ENCODE measurements at regions not wholly inside any gene's neighbourhood (a gene's known extent, or its start where the extent isn't known, plus 50 kb on each side); places are given as distances from the start of the nearest gene placed in this dataset.

GRCh38 chr6:14488180-14488579 is 370.6 kb downstream of the CD83 start:
- intact Hi-C loops (cut with DNase I): no loop called here

GRCh38 chr6:14489445-14489844 is 371.9 kb downstream of the CD83 start:
- intact Hi-C loops (cut with DNase I): no loop called here
- DNase-seq (ENCODE audit: low spot score): no peak

More at GRCh38 chr6:14488180-14488579, 370.6 kb downstream of the CD83 start:
- no peak for DNase-seq (ENCODE audit: low spot score)

GRCh38 chr6:14498748-14499147 is 381.2 kb downstream of the CD83 start:
- DNase-seq (ENCODE audit: low spot score): no peak
- intact Hi-C loops (cut with DNase I): no loop called here

- intact Hi-C loops (cut with DNase I): no loop called here
- no peak for DNase-seq (ENCODE audit: low spot score)
Observed at GRCh38 chr6:14499309-14499708, 381.7 kb downstream of the CD83 start.

- intact Hi-C loops (cut with DNase I): no loop called here
- no peak for DNase-seq (ENCODE audit: low spot score)
Observed at GRCh38 chr6:14499841-14500240, 382.3 kb downstream of the CD83 start.

- DNase-seq (ENCODE audit: low spot score): no peak
- intact Hi-C loops (cut with DNase I): no loop called here
Observed at GRCh38 chr6:14500809-14501208, 383.2 kb downstream of the CD83 start.

GRCh38 chr6:14501240-14501639 is 383.7 kb downstream of the CD83 start:
- intact Hi-C loops (cut with DNase I): no loop called here
- no peak for DNase-seq (ENCODE audit: low spot score)

- no peak for DNase-seq (ENCODE audit: low spot score)
- intact Hi-C loops (cut with DNase I): no loop called here
Observed at GRCh38 chr6:14501914-14502313, 384.3 kb downstream of the CD83 start.

GRCh38 chr6:14502551-14502950 is 385.0 kb downstream of the CD83 start:
- intact Hi-C loops (cut with DNase I): no loop called here
- no peak for DNase-seq (ENCODE audit: low spot score)

- intact Hi-C loops (cut with DNase I): no loop called here
- no peak for DNase-seq (ENCODE audit: low spot score)
Observed at GRCh38 chr6:14505401-14505800, 387.8 kb downstream of the CD83 start.

GRCh38 chr6:14506656-14507246 is 389.2 kb downstream of the CD83 start:
- DNase-seq (ENCODE audit: low spot score): no peak
- intact Hi-C loops (cut with DNase I): no loop called here

- no peak for DNase-seq (ENCODE audit: low spot score)
- intact Hi-C loops (cut with DNase I): no loop called here
Observed at GRCh38 chr6:14509120-14509519, 391.5 kb downstream of the CD83 start.

- intact Hi-C loops (cut with DNase I): no loop called here
- no peak for DNase-seq (ENCODE audit: low spot score)
Observed at GRCh38 chr6:14510038-14510437, 392.5 kb downstream of the CD83 start.

- intact Hi-C loops (cut with DNase I): no loop called here
- DNase-seq (ENCODE audit: low spot score): no peak
Observed at GRCh38 chr6:14511061-14511586, 393.6 kb downstream of the CD83 start.

GRCh38 chr6:14512246-14512645 is 394.7 kb downstream of the CD83 start:
- no peak for DNase-seq (ENCODE audit: low spot score)
- intact Hi-C loops (cut with DNase I): no loop called here

- intact Hi-C loops (cut with DNase I): no loop called here
- DNase-seq (ENCODE audit: low spot score): no peak
Observed at GRCh38 chr6:14513496-14514393, 396.2 kb downstream of the CD83 start.

GRCh38 chr6:14516956-14517355 is 399.4 kb downstream of the CD83 start:
- intact Hi-C loops (cut with DNase I): no loop called here
- DNase-seq (ENCODE audit: low spot score): no peak

GRCh38 chr6:14517516-14518105 is 400.0 kb downstream of the CD83 start:
- intact Hi-C loops (cut with DNase I): no loop called here
- DNase-seq (ENCODE audit: low spot score): no peak

GRCh38 chr6:14518515-14519217 is 401.1 kb downstream of the CD83 start:
- DNase-seq (ENCODE audit: low spot score): no peak
- intact Hi-C loops (cut with DNase I): no loop called here

- no peak for DNase-seq (ENCODE audit: low spot score)
- intact Hi-C loops (cut with DNase I): no loop called here
Observed at GRCh38 chr6:14520029-14520428, 402.5 kb downstream of the CD83 start.

Measured in cardiac septum (tissue), 1 donor.